GM21576 (cell line): ENCODE measurements at regions not wholly inside any gene's neighbourhood (a gene's known extent, or its start where the extent isn't known, plus 50 kb on each side); places are given as distances from the start of the nearest gene placed in this dataset.
A peak's percentile ranks its signal among the peaks of the same experiment; 100 is the strongest.
"Not testable (repeated sequence)": the region's sequence is repeated elsewhere in the genome, so short reads cannot be mapped to it uniquely, and the experiment has no call there.

ENCODE experiments used
- ATAC-seq: cut with Tn5 transposase; IDR thresholded peaks from one replicate; pipeline ENCODE4 v1.9.1; 2021; ENCODE audit warnings: mild to moderate bottlenecking, moderate library complexity; ENCODE audit not compliant: unreplicated experiment

DNA sequence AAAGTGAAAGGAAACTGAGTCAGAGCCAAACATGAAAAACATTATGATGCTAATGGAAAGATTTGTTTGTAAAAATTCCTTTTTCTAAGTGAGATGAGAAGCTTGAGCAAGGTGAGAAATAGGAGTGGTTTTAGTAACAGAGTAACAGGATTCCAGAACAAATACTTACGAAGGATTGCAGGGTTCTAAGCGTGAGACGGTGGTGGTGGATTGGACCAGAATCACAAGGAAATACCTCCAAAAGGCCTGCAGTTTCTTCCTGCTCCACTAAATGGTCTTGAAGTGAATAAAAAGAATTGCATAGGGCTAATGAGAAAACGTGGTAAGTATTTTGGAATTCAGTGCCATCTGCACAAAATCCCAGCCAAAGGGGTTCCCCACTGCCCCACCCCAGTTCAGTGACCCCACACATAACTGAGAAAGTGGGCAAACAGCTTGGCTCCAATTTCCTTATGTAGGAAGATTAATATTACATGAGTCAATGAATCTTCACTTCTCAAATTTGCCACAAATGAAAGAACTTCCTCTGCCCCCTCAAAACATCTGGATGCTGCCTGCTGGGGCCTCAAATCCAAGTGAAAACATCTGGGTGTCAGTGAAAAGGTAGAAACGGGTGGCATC lies 283.8 kb upstream of the NR2F2 start:
- no peak for ATAC-seq

- ATAC-seq = no peak
Measured at GRCh38 chr15:96047255-96047931, 283.1 kb upstream of the NR2F2 start.

- no peak for ATAC-seq
Measured at GRCh38 chr15:96049323-96049722, 281.2 kb upstream of the NR2F2 start.

DNA sequence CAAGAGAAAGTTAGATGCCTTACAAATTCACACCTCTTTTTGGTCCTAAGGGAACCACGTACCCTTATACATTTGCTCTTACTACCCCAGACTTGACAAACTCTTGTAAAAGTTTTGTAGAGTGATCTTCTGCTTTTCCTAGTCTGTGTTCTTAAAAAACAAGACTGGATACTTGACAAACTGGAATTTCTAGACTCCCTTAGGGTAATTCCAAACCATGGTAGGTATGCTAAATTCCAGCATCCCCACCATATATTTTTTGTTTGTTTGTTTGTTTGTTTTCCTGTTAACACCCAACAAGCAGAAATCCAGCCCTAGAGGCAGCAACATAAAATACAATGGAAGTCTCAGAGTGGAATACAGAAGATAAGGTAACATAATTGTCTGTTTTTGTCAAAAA lies 280.7 kb upstream of the NR2F2 start:
- no peak for ATAC-seq

GRCh38 chr15:96051598-96051997 lies 278.9 kb upstream of the NR2F2 start:
- ATAC-seq = no peak

- no peak for ATAC-seq
Measured at GRCh38 chr15:96052154-96052553, 278.3 kb upstream of the NR2F2 start.

GRCh38 chr15:96052572-96053030 lies 277.9 kb upstream of the NR2F2 start:
- ATAC-seq = no peak

- peak; percentile 37 for ATAC-seq
Measured at GRCh38 chr15:96053031-96053780, 277.3 kb upstream of the NR2F2 start.

GRCh38 chr15:96053781-96054428 lies 276.6 kb upstream of the NR2F2 start:
- peak; percentile 24 for ATAC-seq

- no peak for ATAC-seq
Measured at GRCh38 chr15:96054621-96055020, 275.9 kb upstream of the NR2F2 start.

GRCh38 chr15:96058103-96058851 lies 272.2 kb upstream of the NR2F2 start:
- peak; percentile 76 for ATAC-seq

DNA sequence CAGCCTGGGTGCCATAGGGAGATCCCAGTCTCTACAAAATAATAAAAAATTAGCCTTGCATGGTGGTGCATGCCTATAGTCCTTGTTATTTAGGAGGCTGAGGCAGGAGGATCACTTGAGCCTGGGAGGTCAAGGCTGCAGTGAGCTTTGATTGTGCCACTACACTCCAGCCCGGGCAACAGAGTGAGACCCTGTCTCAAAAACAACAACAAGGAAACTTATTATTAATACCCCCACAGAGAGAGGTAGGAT lies 271.7 kb upstream of the NR2F2 start:
- ATAC-seq = not testable (repeated sequence)

DNA sequence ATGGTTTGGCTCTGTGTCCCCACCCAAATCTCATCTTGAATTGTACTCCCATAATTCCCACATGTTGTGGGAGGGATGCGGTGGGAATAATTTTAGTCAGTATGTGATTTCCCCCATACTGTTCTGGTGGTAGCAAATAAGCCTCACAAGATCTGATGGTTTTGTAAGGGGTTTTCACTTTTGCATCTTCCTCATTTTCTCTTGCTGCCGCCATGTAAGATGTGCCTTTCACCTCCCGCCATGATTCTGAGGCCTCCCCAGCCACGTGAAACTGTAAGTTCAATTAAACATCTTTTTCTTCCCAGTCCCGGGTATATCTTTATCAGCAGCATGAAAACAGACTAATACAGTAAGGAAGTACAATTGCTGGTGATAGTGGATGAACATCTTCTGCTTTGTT lies 269.9 kb upstream of the NR2F2 start:
- ATAC-seq = not testable (repeated sequence)

DNA sequence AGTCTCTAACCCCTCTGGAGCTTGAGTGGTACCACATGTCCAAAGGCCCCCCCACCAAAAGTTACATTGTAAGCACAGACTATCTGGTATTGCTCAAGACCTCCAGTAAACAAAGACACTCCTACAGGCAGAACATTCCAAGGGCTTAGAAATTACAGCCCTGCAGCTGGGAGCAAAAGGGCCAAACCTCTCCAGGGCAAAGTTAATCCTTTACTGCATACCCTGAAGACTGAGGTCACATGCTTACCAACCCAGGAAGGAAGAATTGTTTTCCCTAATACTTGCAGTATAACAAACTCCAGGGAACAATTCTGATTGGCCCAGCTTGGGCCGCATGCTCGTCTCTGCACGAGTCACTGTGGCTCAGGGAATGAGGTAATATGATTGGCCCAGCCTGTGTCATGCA lies 266.1 kb upstream of the NR2F2 start:
- ATAC-seq = no peak

DNA sequence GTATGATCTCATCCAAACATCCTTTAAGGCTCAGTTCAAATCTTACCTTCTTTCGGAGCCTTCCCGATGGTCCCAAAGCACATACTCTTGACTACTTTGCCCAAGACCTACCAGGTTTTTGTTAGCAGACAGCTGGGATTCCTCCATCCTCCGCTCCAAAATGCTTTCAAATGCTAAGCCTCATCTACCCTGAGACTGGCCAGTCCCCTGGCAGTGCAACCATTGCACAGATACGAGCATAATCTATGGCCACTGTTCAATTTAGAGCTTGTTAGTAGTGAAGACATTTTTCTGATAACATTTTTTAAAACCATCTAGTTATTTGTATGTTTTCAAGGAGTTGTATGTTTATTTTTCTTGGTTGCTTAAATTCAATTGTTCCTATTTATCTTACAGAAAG lies 264.4 kb upstream of the NR2F2 start:
- no peak for ATAC-seq

DNA sequence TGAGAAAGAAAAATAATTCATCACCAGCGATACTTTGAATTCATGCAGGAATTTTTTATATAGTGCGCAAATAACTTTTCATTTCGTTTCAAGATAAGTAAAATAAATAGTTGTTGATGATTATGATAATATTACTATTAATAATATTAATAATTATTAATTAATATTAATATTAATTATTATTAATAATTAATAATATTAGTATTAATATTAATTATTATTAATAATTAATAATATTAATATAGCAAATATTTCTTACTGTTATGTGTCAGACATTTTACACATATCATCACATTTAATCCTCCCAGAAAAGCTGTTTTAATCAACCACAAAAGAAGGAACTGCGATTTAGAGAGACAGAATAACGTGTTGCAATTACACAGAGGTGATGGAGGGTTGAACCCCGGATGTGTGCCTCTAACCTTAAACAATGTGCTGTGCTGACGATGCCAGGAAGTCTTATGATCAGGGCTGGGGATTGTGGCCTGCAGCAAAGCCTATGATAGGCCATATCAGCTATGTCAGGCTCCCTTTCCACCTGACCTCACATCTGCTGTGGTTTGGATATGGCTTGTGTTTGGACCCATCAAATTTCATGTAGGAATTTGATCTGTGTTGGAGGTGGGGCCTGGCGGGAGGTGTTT lies 263.5 kb upstream of the NR2F2 start:
- ATAC-seq = no peak

DNA sequence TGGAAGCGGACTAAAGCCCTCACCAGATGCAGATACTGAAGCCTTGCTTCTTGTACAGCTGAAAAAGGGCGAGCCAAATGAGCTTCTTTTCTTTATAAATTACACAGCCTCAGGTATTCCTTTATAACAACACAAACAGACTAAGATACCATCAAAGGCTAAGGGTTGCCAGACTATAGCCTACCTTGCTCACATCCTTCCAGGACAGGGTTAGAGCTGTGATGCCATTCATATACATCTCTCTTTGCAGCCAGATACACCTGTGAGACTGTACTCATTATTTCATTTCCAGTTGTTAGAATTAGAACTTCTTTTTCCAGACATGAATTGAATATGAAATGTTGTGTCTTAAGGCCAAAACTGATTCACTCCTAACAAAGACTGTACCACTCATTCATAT lies 262.8 kb upstream of the NR2F2 start:
- ATAC-seq = no peak

DNA sequence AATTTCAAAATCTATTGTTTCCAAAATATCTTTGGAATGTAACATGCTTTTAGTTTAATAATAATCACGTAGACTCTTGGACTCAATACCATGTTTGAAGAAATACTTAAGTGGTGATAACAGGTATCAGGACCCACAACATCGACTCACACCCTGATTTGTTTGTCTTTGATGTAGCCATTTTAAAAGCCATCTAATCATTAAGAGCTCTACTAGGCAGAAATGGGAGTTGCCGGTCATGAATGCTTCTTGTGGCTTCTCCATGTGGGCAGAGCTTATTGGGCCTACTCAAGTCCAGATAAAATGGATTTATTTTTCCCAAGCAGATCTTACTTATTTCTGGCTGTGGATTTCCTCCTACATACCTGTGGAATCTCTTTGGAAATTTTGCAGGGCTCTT lies 261.6 kb upstream of the NR2F2 start:
- no peak for ATAC-seq

- no peak for ATAC-seq
Measured at GRCh38 chr15:96070636-96071035, 259.9 kb upstream of the NR2F2 start.

DNA sequence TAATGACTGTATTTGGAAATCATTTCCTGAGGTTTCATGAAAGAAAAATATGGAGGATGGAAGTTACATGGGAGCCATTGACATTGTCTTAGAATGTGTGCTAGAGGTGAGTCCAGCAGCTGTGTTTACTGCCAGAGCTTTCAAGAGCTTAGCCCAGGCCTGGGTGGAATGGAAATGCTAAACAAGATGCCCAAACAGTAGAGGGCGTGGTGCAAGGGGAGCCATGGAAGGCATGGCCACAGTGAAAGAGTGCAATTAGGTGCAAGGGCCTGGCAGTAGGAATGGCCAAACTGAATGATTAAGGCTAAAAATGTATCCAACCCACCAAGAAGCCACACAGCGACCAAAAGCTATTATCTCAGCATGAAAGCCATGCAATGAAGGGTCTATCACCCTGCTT lies 257.7 kb upstream of the NR2F2 start:
- ATAC-seq = no peak

GRCh38 chr15:96073908-96074307 lies 256.6 kb upstream of the NR2F2 start:
- no peak for ATAC-seq
